DMS79 (cell line): ENCODE measurements at regions not wholly inside any gene's neighbourhood (a gene's known extent, or its start where the extent isn't known, plus 50 kb on each side); places are given as distances from the start of the nearest gene placed in this dataset.

Source experiments
- DNase-seq: peaks from one replicate; lab custom pipeline; 2025; lab: John Stamatoyannopoulos, UW

DNA sequence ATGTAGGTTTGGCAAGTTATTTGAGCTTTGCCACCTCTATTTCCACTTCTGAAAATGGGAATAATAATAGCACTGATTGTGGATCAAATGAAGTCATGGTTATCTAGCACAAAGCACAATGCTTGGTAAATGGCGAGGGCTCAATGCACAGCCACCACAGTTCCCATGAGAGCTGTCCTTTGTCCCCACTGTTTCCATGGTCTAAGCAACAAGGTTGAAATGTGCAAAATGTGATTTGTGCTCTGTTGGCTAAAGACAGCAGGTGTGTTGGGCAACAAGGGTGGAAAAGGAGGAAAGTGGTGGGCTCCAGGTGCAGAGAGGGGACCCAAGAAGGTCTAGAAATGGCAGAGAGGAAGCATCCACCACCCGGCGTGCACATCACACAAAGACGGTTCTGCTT is 200.5 kb downstream of the TRIM29 start:
- no peak for DNase-seq

DNA sequence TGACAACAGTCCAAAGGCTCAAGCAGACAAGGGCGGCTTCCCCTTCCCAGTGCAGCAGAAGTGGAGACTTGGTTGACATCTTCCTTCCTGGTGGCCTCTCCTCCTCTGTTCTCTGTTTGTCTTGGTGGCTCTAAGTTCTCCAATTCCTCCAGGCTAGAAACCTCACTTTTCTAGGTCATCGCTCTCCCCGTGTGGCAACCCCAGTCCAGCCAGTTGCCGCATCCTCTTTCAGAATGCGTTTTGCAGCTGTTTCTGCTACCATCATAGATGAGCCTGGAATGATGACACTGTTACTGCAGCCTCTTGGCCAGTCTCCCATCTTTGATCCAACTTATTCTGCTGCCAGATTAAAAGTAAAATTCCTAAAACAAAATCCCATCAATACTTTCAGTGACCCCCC is 201.5 kb downstream of the TRIM29 start:
- DNase-seq, result no peak

DNA sequence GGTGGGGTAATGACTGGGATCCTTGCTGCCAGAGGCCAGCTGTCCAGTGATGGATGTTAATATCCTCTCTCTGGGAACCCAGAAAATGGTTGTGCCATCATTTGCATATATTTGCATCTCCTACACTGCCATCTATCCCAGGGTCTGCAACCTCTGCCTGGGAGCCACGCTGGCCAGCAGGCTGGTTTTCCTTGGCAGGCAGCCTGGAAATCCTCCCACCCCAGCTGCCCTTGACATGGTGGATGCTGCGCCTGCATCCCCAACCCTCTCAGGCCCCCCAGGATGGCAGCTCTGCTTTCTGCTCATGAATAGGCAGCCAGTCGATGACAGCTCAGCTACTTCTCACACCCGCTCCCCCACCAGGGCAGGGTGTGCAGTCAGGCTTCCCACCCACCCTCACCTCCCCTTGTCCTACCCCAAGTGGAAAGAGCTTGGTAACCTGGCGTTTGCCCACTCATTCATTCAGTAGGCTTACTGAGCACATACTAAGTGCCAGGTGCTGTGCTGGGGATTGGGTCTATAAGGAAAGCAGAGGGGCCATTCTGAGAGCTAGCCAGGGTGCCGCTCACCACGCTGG is 202.5 kb downstream of the TRIM29 start:
- DNase-seq, result no peak

DNA sequence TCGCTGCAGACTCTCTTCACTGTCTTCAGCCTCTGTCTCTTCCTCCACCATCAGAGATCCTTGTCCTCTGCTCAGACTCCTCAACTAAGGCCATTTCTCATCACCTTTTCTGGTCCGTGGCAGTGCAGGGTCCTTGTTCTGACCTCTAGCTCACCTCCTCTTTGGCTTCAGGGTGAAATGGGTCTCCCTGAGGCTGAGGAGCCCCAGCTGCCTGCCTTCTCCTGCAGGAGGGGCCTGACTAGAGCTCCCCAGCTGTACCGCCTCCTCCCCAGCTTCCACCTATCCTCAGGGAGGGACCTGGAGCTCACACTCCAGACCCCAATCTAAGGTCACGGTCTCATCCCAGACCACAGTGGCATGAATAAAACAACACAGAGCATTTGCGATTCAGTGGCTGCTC is 203.0 kb downstream of the TRIM29 start:
- no peak for DNase-seq

DNA sequence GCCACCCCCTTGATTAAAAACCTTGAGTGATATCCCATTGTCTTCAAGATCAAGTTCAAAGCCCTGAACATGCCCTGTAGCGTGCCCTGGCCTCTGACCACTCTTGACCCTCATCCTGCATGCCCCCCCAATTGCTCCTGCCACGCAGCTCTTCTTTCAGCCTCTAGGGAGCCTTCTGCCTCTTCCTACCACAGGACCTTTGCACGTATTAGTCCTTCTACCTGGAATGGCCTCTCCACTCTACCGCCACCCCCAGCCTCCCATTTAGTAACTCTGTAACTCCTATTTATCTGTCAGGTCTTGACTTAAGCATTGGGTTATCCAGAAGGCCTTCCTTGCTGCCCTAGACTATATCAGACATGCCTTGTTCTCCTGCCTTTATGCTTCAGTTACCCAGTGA is 203.6 kb downstream of the TRIM29 start:
- DNase-seq, result no peak

DNA sequence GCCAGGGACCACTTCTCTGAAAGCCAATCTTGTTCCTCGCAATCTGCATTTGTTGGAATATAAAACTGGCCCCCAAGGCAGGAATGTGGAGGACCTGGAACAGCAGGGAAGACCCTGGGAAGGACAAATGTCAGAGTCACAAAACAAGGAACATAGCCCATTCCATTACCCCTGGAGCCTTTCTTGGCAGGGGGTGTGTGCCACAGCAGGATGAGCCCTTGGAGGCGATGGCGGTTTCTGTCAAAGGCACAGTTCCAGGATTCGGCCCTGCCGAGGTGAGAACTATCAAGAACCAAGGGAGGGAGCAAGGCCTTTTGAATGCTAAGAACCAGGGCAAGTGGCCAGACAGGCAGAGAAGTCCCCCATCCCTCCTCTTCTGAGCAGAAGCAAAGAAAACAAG is 204.3 kb downstream of the TRIM29 start:
- no peak for DNase-seq

DNA sequence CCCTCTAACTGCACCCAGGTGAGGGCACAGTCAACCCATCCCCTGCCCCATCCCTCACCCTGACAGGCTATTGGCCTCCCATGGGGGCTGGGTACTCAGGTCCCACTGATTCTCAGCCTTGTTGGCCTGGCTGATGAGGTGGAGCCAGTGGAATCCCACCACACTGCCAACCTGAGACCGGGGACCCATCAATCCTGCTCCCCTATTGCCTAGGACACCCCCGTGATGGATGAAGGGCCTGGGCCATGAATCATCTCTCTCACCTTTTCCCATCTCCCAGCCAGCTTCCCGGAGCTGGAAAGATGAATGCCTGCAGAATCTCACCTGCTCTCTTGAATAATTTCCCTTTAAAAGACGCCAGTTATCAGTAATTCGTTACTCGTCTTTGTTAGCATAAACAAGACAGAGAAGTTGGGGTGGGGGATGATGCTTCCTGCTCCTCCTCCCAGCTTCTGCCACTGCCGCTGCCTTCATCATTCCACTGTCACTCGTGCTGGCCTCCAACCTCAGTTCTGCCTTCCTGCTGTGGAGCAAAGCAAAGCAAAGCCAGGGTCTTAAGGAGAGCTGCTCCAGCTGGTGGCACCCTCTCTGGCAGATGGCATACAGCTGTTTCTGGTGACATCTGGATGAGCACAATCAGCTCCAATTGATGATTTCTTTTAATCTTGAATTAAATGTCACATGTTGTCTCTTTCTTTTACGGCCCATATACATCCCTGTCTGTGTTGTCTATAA is 204.0 kb upstream of the NECTIN1 start:
- DNase-seq, result no peak

DNA sequence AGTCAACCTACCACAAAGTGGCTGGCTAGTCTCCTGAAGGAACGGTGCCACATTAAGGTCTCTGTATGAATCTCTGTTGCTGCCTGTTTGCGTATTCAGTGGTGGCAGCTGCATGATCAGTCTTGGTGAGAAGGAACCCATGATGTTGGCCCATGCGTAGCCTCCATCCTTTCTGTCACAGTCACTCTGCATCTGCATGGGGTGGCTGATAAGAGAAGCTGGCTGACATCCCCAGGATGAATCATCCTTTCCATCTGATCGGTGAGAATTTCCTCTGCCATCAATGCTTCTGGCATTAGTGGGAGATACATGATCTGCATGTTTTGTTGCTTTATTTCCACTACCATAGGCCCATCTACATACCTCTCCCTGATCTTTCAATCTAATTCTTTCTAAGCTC is 199.0 kb upstream of the NECTIN1 start:
- no peak for DNase-seq

DNA sequence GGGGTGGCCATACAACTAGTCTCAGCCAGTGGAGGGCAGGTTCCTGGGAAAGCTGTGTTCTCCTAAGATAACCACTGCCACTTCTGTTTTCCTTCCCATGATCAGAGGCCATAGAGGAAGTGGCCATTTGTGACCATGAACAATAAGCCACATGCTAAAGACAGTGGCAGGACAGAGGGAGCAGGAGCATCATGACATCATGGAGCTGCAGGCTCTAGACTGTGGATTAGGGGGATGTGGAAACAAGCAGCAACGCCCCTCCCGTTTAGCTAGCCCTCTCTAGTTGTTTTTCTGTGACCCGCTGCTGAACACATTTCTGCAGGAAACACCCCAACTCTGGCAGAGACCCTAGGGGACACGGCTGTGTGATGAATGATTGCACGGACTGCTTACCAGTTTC is 195.0 kb upstream of the NECTIN1 start:
- DNase-seq, result no peak

DNA sequence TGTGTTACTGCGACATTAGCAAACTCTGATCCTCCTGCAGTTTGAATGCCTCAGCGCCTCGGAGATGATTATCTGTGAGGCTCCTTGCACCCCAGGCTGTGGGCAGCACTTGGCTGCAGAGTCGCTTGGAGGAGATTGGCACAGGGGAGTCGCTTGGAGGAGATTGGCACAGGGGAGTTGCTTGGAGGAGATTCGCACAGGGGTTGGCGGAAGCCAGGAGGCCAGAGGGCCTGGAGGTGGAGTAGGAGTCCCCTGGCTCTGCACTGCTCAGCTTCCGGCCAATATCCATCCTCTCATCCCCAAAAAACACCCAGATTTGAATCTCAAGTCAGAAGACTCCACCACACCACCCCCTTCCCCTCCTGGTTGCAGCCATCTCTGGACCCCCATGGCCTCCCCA is 192.6 kb upstream of the NECTIN1 start:
- DNase-seq, result no peak

DNA sequence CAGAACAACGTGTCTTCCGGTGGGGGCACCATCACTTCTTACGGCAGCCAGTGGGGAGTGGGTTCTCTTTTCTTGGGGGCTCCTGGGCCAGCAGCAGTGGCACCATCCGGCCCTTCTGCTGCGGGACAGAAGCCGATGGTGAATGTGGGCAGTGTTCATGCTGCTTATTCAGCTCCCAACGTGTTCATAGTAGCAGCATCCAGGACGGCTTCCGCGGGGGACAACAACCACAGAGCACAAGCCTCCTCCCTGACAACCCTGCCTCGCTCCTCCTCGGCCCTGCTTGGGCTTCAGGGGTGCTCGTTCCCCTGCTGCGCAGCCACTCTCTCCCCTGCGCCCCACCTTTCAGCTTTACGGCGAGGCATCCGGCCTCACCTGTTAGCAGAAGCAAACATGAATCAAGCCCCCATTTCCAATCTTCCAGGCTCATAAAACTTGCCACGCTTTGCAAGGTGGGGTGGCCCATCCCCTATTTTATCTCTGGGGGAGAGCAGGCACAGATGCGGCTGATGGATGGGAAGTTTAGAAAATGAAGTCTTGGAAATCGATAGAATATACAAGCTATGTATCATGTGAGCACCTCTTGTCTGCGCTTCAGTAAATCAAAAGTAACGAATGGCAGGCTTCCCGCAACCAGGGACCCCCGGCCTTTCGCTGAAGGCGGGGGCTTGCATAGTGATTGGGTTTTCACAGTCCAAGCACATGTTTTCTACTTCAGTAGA is 191.8 kb upstream of the NECTIN1 start:
- DNase-seq, result no peak

DNA sequence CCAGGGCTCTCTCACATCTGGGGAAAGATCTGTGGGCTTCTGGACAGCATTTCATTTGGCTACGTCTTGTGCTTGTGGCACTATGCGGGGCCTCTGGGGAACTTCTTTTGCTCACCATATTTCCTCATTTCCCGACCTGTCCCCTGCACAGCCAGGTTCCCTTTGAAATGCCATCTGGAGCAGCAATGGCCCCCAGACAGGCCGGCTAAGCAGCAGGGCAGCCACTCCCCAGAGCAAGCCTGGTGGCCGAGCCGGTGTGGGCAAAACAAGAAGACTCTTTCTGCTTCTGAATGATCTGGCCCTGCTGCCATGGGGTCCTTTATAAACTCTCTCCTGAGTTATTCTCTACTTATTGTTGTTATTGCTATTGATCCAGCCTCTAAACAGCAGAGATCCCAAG is 190.7 kb upstream of the NECTIN1 start:
- DNase-seq, result no peak

DNA sequence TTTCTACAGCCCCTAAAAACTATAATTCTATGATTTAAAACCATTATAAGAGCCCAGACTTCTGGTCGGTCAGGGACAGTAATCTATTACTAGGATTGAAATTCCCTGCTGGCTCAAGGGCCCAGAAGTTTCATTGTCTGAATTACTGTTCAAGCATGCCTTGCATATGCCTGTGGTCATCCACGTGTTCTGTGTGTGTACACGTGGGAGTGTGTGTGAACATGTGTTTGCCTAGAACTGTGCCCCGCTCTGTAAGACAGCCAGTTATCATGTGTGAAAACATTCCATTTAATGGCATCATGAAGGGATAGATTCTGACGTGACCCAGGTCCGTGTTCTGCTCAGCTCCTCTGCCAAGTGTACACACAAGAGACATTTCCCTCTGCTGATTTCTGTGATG is 189.3 kb upstream of the NECTIN1 start:
- DNase-seq, result no peak

DNA sequence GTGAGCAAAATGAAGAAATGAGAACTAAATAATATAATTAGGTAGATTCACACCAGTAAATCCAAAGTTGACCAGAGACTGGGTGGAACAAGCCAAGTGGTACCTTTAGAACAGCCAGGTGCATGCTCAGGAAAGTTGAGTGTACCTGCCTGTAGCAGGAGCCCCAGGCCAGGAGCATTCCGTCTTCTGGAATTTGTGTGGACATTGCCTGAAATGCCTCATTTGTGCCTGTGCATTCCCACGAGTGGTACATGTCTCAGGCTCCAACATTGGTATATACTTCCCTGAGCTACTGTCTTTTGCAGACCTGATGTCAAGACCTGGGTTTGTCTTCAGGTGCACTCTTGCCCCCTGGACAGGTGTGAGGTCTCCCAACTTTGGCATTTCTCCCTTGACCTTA is 187.6 kb upstream of the NECTIN1 start:
- DNase-seq, result no peak

DNA sequence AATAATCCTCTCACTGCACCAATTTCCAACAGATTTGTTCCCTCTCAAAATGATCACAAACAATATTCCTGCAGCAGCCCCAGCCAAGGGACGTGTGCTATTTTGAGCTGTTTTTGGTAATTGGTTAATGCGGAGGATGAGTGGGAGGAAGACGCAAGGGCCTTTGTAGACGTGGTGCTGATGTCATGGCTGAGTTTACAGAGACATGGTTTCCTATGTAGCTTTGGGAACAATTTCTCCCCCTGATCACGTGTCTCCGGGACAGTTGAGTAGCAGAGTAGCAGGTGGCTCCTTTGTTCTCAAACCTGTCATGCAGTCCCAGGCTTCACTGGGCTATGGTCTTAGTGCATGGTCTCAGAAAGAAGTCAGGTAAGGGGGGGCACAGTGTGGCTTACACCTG is 183.2 kb upstream of the NECTIN1 start:
- no peak for DNase-seq

DNA sequence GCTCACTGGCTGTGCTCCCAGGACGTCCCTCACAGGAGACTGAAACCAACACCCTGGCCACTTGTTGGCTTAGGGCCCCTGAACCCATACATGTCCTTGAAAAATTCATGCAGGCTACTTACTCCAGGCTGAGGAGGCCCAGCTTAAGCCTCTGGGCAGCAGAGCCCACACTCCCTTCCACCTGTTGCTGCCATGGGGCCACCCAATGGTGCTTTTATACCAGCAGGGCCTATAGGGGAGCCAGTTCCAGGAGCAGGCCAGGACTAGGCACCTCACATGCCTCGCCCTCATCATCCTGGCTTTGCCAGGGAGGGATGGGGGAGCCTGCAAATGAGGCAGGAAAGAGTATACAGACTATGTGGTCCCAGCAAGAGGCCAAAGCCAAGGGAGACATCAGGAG is 181.7 kb upstream of the NECTIN1 start:
- no peak for DNase-seq

DNA sequence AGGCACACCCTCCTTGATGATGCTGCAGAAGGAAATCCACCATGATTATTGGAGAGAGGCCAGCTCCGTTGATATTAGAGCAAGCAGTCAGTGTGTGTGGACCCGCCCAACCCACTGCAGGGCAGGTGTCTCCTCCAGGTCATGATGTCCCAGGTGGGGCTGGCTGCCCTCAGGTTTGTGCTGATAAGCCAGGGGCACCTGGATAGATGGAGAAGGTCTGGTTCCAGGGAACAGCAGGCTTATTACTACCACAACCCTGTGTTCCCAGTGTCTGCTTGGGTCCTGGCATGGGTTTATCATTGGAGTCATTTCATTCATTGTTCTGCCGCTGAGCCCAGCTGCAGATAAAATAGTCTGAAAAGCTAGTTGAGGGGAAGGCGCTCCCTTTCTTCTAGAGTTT is 181.1 kb upstream of the NECTIN1 start:
- no peak for DNase-seq

DNA sequence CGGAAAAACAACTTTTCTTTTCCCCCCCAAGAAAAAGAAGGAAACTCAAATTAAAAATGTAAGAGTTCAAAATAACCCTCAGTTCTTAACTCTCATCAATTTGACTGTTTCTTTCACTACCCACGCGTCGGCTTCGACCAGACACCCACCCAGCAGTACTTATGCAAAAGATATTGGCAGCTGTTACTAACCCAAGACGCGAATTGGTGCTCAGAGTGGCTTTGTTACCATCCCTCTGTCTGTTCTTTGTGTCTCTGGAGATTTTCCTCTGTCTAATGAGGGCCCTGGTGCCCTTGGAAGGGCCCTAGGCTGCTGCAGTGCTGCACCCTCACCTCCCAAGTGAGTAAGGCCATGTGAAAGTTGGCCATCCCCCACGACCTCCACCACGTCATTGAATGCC is 180.5 kb upstream of the NECTIN1 start:
- DNase-seq, result no peak

DNA sequence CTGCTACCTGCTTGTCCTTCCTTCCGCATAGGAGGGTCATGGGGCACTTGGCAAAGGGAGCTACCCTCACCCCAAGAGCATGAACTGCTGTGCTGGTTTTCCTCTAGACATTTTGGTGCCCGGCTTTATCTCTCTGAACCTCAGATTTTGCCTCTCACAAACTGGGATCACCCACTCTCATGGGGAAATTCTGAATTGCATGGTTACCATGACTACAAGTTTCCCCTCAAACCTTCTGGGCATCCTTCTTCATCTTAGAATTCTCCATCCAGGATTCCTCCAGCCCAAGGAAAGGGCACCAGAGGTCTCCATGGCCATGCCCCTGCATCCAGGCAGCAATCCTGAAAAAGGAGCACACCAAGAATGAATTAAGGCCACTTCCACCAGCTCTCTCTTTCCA is 180.1 kb upstream of the NECTIN1 start:
- no peak for DNase-seq

DNA sequence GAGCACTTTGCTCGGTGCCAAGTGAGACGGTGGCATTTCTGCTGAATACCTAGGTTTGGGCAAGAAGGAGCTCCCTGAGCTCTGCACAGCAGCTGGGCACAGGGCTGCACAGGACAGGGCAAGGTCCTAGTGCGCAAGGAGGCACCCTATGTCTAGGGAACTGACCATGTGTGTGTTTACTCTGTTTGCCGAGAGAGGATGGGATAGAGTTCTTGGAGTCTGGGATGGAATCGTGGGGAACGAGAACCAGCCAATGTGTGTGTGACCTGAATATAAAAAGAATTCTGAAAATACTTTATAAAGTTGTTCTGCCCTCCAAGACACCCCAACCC is 179.5 kb upstream of the NECTIN1 start:
- DNase-seq, result no peak

DNA sequence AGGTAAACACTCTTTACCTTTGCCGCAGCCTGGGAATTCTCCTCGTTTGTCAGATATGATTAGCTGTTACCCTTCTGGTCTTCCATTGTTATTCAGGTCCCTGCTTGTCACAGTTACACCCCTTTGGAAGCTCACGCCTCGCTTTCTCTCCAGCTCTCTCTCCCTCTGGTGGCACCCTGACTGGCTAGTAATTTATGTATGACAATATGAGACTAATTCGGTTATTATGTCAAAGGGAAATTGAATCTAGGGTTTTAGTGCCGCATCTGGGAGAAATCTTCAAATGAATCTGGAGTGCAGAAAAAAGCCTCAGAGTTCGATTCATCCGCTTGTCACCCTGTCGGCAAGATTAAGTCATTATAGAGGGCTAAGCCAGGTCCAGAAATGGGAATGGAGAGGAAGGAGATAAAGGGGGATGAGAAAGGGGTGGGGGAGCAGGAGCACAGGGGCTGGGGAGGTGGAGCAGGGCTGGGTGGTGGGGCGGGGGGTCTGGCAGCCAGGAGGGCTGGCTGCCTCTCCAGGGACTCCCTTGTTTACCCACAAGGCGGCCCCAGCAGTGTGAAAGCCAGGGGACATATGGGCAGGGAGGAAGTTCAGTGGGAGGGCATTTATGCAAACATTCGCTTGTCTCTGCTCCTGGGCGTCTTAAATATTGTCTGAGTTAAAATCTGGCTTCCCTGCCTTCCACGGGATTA is 179.0 kb upstream of the NECTIN1 start:
- no peak for DNase-seq

DNA sequence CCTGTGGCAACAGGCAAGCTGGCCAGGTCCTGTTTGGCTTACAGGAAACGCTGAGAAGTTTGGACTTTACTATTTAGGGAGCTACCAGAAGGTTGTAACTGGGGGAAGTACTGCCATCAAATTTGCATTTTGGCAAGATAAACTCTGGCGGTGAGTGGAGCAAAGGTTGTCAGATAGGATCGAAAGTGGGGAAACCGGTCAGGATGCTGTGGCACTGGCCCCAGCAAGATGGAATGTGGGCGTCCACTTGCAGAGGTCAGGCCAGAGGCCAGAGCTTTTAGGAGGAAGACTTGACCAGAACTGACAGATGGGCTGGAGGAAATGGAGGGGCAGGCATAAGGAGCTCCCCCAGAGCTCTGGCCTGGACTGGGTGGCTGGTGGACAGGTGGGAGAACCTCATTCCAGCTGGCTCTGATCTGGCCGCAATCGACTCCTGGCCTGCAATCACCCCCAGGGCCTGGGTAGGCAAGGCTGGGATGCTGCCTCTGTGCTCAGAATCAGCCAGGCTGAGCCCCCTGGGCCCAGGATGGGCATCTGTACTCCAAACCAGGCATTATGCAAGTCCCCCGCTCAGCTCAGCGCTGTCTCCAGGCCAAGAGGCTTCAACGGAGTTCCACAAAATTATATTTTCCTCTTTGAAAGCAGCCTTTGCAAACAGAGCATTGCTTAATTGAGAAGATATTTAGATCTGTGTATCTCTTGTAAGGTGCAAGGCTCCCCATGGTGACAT is 178.3 kb upstream of the NECTIN1 start:
- no peak for DNase-seq
